CD4-positive, alpha-beta T cell treated with Interferon alpha-2 for 1 hour (primary cell): ENCODE measurements at regions not wholly inside any gene's neighbourhood (a gene's known extent, or its start where the extent isn't known, plus 50 kb on each side); places are given as distances from the start of the nearest gene placed in this dataset.

Experiments
- DNase-seq, 2 donors: peaks; one replicate each; pipeline ENCODE4 v3.0.0-alpha.2; 2020 to 2022

DNA sequence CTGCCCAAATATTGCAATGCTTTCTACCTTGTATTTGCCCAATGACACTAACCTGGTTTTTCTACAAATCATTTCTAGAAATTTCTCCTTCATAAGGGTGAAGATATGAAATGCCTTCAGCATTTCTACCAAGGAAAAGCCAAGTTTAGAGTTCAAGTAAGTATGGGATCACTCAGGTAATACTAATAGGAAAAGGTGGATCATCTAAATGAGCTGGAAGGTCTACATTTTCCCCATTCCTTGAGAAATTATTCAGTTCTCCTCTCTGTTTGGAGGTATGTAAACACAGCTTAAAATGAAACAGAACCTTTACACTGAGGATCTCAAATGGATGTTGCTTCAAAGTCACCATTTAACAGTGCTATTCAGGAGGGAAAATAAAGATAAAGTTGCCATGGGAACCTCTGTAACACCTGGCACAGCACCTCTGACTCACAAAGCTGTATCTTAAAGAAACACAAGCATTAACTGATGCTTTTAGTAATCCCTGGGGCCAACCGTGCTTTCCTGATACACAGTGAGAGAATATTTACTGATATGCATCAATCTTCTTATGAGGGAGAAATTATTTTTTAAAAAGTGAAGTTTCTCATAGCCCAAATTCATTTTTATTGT is 161.3 kb downstream of the DRD1 start:
- no peak for DNase-seq

DNA sequence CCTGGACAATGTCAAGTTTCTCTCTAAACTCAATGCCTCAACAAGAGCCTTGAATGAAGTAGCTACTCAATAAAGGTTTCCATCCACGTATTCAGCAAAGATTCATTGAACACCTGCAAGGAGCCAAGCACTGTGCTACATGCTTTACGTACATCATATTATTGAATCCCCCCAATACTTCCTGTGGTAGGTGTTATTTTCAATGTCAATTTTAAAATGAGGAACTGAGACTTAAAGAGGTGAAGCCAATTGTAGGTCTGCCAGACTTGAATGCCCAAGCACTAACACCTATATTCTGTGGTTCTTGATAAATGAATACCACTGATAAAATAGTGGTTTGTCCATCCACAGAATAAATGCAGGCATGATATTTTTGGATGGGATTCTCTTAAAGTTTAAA is 162.3 kb downstream of the DRD1 start:
- DNase-seq = no peak

- DNase-seq = no peak
Observed at GRCh38 chr5:175281257-175281656, 162.7 kb downstream of the DRD1 start.

- no peak for DNase-seq
Observed at GRCh38 chr5:175279506-175279905, 164.5 kb downstream of the DRD1 start.

- DNase-seq = no peak
Observed at GRCh38 chr5:175275748-175276147, 168.2 kb downstream of the DRD1 start.

DNA sequence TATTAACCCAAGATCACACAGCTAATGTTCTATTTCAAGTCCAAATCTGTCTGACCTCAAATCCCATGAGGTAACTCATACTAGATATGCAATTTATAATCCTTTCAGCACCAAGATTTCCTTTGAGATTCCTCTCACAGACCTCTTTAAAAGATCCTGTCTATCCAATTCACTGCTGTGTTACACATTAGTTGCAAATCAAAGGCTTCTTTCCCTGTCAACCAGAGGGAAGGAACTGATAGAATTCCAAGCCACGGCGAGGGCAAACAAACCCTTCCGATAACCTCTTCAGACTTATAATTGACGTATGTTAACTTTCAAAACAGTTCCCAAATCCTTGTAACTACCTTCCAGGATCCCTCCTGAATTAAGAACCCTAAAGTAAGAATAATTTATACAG is 168.9 kb downstream of the DRD1 start:
- DNase-seq = no peak

GRCh38 chr5:175274171-175274570 is 169.8 kb downstream of the DRD1 start:
- no peak for DNase-seq

GRCh38 chr5:175264406-175264805 is 179.6 kb downstream of the DRD1 start:
- DNase-seq = no peak

GRCh38 chr5:175263776-175264175 is 180.2 kb downstream of the DRD1 start:
- no peak for DNase-seq

DNA sequence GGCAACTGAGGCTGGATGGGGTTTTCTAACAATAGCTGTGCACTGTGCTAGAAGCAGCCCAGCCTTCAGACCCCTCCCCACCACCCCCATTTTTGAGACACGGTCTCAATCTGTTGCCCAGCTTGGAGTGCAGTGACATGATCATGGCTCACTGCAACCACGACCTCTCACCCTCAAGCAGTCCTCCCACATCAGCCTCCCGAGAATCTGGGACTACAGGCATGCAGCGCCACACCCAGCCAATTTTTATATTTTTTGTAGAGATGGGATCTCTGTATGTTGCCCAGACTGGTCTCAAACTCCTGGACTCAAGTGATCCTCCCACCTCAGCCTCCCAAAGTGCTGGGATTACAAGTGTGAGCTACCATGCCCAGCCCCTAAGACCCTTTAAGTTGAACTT is 182.5 kb downstream of the DRD1 start:
- DNase-seq = no peak

- DNase-seq = no peak
Observed at GRCh38 chr5:175261037-175261436, 182.9 kb downstream of the DRD1 start.

- no peak for DNase-seq
Observed at GRCh38 chr5:175257847-175258194, 186.2 kb downstream of the DRD1 start.

- DNase-seq = no peak
Observed at GRCh38 chr5:175257128-175257846, 186.7 kb downstream of the DRD1 start.

DNA sequence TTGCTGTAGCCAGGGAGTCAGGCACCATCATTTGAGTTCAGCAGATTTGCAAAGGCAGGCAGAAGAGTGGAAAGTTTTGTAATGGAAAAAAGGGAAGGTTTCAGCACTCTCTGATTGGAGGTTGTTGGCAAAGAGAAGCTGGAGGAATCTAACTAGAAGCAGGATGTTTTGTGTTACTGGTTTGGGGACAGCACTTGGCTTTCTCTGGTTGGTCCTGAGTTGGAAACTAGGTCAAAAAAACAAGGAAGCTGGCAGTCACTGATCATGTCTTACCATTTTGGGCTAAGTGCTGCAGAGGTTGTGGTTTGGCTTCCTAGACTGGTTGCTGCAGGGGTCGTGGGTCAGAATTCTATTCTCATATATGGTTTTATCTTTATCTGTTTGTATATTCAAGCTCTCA is 189.8 kb downstream of the DRD1 start:
- no peak for DNase-seq

GRCh38 chr5:175253597-175253996 is 190.4 kb downstream of the DRD1 start:
- DNase-seq = no peak

DNA sequence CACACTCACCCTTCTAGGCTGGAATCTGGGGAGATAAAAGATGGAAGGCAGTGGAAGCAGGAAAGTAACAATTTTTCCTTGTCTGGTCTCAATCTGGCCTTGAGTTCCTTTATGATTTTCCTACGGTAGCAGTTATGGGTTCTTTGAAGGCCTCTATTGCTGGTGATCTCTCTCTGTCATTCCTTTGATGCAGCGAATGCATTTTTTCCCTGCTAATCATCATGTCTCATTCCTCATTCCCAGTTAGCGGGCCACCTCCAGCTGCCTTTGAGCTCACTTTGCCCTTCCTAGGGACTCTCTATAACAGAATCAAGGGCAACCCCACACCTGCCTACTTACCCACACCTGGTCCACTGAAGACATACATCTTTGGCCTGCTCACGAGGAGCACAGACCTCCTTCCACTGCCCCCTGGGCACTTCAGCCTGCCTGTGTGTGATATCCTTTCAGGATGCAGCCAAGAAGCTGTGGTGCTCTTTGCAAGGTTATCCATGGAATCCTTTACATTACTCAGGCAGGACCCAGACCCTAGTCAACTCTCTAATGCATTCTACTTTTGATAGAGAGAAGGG is 191.7 kb downstream of the DRD1 start:
- no peak for DNase-seq

DNA sequence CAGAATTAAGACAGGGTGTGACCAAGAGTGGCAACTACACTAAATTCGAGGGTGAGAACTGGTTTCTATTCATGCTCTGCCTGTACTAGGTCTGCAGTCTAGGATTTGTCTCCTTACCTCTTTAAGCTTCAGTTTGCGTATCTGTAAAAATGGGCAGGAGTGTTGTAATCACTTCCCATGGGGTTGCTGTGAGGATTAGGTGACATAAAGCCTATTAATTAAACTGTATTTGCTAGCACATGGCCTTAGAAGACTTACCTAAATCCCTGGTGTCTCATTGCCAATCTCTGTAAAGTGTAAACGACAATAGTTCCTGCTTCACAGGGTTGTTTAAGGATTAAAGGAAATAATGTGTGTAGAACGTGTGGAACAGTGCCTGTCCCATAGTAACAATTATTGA is 193.6 kb downstream of the DRD1 start:
- no peak for DNase-seq

GRCh38 chr5:175248416-175248905 is 195.5 kb downstream of the DRD1 start:
- DNase-seq = no peak

- DNase-seq = no peak
Observed at GRCh38 chr5:175246889-175247520, 197.0 kb downstream of the DRD1 start.

GRCh38 chr5:175246242-175246888 is 197.6 kb downstream of the DRD1 start:
- no peak for DNase-seq

- no peak for DNase-seq
Observed at GRCh38 chr5:175243441-175243840, 200.5 kb downstream of the DRD1 start.

DNA sequence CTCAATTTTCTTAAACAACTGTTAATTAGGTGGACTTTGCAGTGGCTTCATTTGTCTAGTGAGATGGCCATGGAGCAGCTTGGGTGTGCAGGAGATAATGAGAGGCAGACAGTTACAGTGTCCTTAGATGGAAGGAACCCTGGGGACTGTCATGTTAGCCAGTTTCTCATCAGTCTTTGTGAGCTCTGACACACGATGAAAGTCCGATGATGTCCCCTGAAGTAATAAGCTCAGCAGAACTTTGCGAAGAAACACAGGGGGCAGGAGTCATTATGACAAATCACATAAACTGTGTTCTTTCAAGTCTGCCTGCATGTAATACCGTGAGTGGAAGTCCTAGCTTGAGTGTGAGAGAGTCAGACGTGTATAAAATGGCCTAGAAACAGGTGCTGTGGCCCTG is 201.8 kb downstream of the DRD1 start:
- DNase-seq = no peak

- DNase-seq = no peak
Observed at GRCh38 chr5:175238326-175238725, 205.7 kb downstream of the DRD1 start.

DNA sequence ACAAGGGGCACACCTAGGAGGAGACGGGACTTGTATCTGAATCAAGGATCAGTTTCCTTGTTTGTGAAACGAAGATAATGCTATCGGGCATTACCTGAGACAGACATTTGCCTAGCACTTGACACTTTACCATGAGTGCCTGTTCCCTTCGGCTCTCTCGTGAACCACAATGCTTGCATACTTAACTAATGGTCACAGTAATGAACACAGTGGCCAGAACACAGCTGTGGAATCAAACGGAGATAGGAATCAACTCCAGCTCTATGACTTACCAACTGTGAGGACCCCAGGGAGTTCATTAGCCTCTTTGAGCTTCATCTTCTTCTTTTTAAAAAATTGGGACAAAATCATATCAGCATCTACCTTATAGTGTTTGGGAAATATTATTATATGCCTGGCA is 207.8 kb downstream of the DRD1 start:
- no peak for DNase-seq
